ENCODE measurements at regions not wholly inside any gene's neighbourhood (a gene's known extent, or its start where the extent isn't known, plus 50 kb on each side); places are given as distances from the start of the nearest gene placed in this dataset.
"Not testable (repeated sequence)": the region's sequence is repeated elsewhere in the genome, so short reads cannot be mapped to it uniquely, and the experiment has no call there.

DNA sequence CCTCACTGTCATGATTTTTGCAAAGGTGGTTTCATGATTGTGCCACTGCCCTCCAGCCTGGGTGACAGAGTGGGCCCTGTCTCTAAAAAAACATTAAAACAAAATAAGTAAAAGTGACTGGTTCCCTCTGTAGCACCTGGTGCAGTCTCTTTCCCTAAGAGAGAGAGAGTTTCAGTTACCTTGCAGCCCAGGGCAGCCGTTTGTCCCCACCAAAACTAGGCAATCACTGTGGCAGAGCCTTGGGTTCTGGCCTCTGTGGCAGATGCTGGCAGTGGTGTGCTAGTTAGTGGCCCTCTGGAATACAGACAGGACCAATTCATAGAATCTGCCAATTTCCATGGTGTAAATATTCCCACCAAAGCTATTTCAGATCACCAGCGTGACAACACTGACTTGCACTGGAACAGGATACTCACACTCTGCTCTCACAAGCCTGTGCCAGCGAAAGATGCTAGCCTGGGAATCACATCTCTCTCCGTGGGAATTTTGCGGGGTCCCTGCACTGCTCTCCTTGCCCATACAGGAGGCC is 108.7 kb downstream of the TLR5 start:
- no peak for DNase-seq (ENCODE audit: extremely low read depth in 1 of 11, low read depth in 9 of 11, low spot score in 4 of 11)

- peak in 2 of 11 donors; percentile 39 to 43 for DNase-seq (ENCODE audit: extremely low read depth in 1 of 11, low read depth in 9 of 11, low spot score in 4 of 11)
Observed at GRCh38 chr1:223035724-223036478, 107.1 kb downstream of the TLR5 start.

- DNase-seq (ENCODE audit: extremely low read depth in 1 of 11, low read depth in 9 of 11, low spot score in 4 of 11) = no peak
Observed at GRCh38 chr1:223036479-223036845, 106.6 kb downstream of the TLR5 start.

DNA sequence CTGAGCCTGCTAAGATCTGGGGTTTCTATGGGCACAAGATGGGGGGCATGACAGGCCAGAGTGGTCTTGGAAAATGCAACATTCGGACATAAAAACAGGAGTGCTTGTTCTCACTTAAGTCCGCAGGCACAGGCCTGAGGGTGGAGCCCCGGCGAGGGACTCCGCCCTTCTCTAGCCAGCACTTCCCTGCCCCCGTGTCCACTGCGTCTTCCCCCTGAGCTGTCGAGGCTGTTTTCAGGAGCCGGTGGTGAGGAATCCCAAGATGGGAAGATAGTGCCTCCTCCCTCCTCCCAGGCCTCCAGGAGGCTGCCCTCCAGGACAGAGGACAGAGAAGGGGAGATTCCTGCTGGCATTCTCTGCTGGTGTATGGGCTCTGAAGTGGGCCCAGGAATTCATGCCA is 105.2 kb downstream of the TLR5 start:
- no peak for DNase-seq (ENCODE audit: extremely low read depth in 1 of 11, low read depth in 9 of 11, low spot score in 4 of 11)

GRCh38 chr1:223038288-223039006 is 104.6 kb downstream of the TLR5 start:
- DNase-seq (ENCODE audit: extremely low read depth in 1 of 11, low read depth in 9 of 11, low spot score in 4 of 11) = no peak

DNA sequence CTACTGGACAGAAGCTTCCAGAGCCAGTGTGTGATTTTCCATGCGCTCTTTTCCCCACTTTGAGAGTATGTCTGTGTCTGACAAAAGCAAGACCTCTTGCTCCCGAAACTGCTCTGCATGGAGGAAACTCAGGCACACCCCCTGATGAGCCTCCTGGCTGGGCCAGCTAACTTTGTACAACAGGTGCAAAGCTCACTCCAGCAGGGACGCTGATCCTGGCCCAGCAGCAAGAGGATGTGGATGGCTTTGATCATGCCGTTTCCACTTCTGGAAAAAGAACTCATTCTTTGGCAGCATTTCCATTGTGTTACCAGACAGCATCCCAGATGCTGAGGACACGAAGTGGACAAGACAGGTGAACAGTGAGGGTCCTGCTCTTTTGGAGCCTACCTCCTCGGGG is 103.1 kb downstream of the TLR5 start:
- no peak for DNase-seq (ENCODE audit: extremely low read depth in 1 of 11, low read depth in 9 of 11, low spot score in 4 of 11)

GRCh38 chr1:223041481-223041880 is 101.6 kb downstream of the TLR5 start:
- no peak for DNase-seq (ENCODE audit: extremely low read depth in 1 of 11, low read depth in 9 of 11, low spot score in 4 of 11)

DNA sequence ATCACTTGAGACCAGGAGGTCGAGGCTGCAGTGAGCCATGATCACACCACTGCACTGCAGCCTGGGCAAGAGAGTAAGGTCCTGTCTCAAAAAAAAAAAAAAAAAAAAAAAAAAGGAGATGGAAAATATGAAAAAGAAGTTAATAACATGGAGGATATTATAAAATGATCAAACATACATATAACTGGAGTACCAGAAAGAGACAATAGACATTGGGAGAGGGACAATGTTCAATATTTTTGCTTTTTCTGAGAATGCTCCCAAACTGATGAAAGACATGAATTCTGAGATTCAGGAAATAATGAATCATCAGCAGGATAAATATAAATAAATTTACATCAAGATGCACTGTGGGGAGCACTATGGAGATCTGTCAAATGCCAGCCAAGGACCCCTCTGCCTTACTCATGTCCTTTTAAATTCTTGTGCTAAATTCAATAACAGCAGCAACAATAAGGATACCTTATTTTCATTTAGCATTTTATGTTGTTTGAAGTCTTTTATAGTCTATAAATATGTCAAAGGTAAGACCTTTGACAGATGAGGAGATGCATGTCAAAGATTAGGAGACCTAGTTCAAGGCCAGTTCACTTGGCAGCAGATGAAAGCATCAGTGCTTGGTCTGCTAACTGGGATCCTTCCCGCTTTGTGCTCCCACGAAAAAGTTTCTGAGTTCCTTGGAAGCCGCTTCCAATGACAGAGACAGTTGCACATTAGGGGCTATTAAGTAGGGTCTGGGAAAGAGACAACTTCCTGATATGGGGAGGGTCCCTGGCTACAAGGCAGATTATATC is 97.7 kb downstream of the TLR5 start:
- no peak for DNase-seq (ENCODE audit: extremely low read depth in 1 of 11, low read depth in 9 of 11, low spot score in 4 of 11)

GRCh38 chr1:223046011-223046410 is 97.0 kb downstream of the TLR5 start:
- no peak for DNase-seq (ENCODE audit: extremely low read depth in 1 of 11, low read depth in 9 of 11, low spot score in 4 of 11)

DNA sequence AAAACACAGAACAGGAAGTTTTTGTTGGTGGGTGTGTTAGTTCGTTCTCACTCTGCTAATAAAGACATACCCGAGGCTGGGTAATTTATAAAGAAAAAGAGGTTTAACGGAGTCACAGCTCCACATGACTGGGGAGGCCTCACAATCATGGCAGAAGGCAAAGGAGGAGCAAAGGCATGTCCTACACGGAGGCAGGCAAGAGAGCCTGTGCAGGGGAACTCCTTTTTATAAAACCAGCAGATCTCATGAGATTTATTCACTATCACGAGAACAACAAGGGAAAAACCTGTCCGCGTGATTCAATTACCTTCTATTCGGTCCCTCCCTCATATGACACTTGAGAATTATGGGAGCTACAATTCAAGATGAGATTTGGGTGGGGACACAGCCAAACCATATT is 96.6 kb downstream of the TLR5 start:
- DNase-seq (ENCODE audit: extremely low read depth in 1 of 11, low read depth in 9 of 11, low spot score in 4 of 11) = not testable (repeated sequence)

DNA sequence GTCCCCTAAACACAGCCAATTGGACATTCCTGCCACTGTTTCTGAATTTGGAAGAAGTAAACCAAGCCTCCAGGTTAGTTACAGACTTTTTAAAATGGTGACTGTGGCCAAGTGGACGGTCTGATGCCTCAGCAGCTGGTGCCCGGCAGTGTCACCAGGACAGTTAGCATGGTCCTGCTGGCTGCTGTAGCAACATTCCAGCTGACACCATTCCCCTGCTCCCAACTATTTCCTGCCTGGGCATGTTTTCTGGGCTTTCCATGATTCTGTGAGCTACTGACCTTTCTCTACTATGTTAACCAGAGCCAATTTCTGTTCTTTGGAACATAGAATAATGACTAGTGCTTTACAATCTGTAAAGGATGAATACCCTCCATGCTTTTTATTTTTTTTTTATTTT is 95.0 kb downstream of the TLR5 start:
- DNase-seq (ENCODE audit: extremely low read depth in 1 of 11, low read depth in 9 of 11, low spot score in 4 of 11) = no peak

DNA sequence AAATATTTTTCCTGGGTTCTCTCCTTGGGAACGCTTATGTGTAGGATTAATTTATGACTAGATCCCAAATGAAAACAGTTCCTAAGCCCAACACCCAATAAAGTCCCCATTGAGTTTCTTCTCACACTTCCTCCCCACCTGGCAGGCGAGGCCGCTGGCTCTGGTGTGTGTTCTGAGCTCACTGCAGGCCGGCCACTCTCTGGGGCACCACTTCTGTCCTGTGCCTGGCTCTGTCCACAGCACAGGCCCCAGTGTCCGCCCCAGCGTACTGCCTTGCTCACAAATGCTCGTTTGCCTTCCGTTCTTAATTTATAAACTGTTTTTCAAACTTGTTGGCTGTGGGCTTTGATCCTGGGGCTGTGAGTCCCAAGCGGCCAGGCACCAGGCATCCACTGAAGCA is 90.6 kb downstream of the TLR5 start:
- no peak for DNase-seq (ENCODE audit: extremely low read depth in 1 of 11, low read depth in 9 of 11, low spot score in 4 of 11)

DNA sequence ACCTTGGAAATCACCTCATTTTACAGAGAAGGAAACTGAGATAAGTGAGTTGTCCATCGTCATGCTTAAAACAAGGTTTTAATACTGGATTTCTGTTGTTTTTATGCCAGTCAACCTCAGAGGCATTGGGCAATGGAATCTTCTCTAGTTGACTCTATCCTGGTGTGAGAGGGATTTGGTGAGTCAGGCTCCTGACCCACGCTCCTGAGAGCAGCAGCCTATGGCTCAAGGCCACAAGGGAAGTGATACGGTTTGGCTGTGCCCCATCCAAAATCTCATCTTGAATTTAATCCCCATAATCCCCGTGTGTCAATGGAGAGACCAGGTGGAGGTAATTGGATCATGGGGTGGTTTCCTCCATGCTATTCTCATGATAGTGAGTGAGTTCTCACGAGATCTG is 90.1 kb downstream of the TLR5 start:
- DNase-seq (ENCODE audit: extremely low read depth in 1 of 11, low read depth in 9 of 11, low spot score in 4 of 11) = no peak

DNA sequence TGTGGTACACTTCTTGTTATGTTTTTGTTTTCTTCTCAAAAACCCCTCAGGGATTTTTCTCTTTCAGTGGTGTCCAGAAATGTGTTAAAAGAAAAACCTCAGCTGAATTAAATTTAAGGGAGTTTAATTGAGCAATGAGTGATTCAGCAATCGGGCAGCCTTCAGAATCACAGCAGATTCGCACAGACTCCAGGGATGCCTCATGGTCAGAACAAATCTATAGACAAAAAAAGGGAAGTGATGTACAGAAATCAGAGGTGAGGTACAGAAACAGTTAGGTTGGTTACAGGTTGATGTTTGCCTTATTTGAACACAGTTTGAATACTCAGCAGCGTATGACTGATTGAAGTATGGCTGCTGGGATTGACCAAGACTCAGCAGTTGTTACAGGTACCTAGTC is 86.2 kb downstream of the TLR5 start:
- no peak for DNase-seq (ENCODE audit: extremely low read depth in 1 of 11, low read depth in 9 of 11, low spot score in 4 of 11)

DNA sequence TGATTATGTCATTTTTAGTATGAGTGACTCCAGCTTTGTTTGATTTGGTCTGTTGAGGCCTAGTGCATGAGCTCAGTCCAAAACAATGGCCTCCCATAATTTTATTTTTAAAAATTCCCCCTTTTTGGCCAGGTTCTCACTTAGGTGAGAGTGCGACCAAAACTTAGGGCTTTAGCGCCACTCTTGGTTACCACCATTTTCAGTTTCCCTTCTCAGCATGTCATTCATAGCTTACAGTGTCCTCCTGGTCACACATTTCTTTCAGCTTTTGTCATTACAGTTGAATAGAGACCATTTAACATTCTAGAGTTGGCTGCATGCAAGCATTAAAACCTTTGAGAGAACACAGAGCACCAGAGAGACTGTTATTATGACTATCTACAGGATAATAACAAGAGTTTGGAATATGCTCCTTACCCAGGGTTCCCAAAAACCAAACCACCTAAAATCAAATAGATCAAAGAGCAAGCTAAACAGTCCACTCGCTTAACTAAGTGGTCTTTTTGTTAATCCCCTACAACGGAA is 85.4 kb downstream of the TLR5 start:
- no peak for DNase-seq (ENCODE audit: extremely low read depth in 1 of 11, low read depth in 9 of 11, low spot score in 4 of 11)
